Fibroblast of skin of scalp (primary cell): ENCODE measurements at regions not wholly inside any gene's neighbourhood (a gene's known extent, or its start where the extent isn't known, plus 50 kb on each side); places are given as distances from the start of the nearest gene placed in this dataset.

ENCODE experiments used
- DNase-seq: peaks from one replicate; pipeline ENCODE4 v3.0.0-alpha.2; 2013

DNA sequence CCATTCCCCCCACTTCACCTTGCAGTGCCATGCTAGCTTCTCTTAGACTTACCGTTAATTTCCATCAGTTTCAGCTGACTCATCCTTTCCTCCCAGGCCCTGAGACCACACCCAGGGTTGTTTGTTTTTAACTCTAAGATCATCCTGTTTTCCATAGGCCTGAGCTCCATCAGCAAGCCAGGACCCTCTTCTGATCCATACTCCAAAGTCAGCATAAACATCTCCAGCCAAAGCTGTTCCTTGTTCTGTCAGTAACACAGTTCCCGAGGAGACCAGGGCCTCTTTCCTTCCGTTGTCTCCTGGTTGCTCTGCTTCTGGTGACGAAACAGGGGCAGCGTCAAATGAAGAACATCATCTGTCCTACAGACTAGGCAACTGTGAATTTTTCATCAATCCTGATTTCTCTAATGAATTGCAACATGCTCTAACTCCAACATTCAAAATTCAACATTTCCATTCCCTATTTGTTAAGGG is 83.8 kb upstream of the HNF1B start:
- peak; percentile 28 for DNase-seq

DNA sequence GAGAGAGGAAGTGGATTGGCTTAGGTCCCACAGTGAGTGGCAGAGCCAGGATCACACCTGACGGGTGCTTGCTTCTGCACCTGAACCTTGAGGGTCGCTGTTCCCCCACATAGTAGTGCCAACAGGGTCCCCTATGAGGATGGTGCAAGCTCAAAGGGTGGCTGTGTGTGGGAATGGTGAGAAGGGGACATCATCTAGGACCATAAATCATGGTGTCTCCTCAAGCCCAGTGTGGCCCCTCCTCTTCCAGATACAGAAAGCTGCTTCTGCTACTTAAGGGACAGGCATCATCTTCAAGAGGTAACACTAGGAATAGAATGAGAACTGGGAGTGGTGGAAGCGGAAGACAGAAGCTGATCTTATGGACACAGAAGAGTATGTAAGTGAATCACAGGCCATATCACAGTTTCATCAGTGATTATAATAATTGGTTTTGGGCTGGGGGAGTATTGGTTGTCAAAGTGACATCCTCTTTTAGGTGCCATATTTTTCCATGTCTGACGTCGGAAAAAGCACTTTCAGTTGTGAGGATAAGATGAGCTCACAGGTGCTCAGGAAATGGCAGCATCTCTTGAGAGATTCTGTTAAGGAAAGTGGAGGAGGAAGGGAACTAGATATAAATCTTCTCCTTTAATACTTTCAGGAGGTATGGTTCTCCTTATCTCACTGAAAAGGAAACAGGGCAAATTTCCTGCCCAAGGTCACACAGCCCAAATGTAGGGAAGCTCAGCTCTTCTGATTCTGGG is 83.2 kb upstream of the HNF1B start:
- DNase-seq: no peak

DNA sequence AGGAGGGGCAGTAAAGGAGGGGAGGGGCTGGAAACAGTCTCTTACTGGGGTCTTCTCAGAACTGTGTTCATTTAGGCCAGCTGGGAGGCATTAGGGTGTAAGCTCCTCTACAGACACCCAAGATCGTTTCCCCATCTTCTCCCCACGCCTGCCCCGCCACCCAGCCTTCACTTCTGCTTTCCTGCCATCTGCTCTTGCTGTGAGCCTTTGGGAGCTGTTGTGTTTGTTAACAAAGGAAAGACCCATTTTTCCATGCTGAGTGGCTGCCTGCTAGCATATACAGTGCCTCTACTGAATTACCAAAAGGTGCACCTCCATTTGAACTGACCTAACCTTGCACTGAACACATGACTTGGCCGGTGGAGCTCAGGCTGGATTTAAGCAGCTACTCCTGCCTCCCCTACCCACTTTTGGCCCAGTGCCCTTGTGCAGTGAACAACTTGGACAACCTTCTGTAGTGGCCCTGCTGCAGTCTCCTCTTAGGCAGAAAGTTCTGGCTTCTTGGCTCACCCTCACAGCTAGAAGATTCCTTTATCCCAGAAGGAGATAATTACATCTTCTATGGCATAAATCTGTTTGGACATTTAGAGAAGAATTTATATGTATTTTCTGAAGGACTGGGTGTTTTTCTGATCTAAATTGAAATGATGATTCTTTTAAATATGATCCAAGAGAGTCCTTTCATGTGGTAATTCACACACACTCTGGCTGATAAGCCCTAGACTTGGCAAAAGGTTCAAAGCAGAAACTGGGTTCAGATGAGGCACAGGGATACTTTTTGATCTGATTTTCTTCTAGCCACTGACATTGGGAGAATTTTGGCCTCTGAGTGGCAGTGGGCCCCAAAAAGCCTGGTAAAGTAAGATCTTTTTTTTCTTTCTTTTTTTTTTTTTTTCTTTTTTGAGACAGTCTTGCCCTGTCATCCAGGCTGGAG is 81.9 kb upstream of the HNF1B start:
- DNase-seq: no peak

DNA sequence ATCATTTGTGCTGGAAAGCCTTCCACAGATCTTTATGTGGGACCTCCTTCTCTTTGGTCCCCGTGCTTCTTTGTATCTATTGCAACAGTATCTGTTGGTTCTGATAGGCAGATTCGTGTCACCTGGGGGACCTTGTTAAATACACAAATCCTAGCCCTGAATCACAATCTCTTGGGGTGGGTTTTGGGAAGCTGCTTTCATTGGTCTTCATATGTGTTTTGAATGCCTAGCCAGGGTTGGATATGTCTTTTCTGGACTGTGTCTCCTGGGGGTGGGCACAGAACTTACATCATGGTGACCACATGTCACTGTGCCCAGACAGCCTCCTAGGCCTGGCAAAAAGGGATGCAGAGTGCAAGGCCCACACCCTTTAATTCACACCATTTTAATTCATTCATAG is 81.0 kb upstream of the HNF1B start:
- no peak for DNase-seq

DNA sequence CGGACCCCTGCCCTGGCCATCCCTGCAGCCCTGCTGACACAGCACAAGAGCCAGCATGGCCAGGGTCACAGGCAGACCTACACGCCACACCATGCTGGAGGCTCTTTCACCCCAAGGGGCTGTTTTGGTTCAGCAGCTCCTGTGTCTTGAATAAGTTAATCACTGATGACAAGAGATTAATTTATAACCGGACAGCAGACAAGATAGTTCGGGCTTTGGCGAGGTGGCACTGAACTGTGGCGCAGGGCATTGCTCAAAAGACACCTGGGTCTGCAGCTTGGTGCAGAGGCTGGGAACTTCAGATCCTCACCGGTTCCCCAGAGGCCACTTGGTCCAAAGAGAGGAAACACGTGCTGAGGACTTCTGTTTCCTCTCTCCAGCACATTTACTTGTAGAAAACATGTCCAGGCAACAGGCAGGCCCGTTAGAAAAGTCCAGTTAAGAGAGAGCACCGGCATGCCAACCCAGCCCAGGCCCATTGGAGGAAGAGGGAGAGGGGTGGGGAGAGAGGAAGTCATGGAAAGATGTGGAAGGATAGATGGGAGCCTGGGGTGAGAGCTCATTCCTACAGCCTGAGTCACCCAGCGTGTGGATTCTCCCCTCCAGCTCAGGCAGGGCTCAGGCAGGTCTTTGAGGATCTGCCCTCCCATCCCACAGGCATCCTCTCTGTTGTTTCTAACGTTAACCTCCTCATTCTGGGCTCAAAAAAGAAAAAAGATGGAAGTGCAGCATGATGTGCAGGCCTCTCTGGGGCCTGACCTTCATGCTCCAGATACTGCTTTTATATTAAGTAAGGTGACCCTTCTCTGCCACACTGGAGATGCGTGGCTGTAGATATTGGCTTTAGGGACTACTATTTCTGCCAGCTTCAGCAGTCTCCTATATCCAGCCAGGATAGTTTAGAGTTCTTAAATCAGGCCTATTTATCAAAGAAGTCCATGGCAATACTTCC is 80.0 kb upstream of the HNF1B start:
- peak; percentile 92 for DNase-seq

DNA sequence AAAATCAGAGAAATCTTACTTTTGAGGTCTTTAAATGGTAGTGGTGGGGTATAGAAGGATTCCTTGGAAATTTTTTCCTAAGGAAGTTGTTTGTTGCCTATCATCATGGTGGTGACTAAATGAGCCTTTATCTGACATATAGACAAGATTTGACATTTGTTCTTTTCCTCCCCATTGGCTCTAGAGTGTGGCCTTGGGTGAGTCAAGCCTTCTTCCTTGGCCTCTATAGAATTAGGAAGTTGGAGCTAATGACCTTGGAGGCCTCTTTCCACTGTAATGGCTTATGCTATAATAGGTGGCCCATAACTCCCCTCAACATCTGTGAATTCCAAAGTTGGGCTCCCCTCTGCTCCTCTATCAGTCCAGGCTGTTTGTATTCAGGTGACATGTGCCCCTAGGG is 79.1 kb upstream of the HNF1B start:
- no peak for DNase-seq

DNA sequence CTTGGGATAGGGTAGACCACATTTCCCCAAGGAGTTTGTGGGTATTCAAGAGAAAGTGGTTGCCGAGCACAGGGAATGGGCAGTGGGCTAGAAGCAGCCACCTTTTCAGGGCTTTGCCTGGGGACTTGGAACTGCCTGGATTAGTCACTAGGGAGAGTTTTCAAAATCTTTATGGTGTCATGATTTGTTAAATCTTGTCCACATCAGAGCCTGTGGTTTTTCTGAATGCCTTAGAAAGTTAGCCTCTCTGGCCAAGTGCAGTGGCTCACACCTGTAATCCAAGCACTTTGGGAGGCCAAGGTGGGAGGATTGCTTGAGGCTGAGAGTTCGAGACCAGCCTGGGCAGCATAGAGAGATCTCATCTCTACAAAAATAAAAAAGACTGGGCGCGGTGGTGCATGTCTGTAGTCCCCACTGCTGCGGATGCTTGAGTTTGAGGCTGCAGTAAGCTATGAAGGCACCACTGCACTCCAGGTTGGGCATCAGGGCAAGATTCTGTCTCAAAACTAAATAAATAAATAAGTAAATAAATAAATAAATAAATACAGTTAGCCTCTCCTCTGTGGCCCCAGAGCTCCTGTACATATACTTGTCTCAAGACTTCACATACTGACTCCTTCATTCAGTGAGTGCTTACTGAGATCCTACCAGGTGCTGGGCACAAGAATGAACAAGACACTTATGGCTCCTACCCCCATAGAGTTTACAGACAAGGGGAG is 76.3 kb upstream of the HNF1B start:
- peak; percentile 54 for DNase-seq

DNA sequence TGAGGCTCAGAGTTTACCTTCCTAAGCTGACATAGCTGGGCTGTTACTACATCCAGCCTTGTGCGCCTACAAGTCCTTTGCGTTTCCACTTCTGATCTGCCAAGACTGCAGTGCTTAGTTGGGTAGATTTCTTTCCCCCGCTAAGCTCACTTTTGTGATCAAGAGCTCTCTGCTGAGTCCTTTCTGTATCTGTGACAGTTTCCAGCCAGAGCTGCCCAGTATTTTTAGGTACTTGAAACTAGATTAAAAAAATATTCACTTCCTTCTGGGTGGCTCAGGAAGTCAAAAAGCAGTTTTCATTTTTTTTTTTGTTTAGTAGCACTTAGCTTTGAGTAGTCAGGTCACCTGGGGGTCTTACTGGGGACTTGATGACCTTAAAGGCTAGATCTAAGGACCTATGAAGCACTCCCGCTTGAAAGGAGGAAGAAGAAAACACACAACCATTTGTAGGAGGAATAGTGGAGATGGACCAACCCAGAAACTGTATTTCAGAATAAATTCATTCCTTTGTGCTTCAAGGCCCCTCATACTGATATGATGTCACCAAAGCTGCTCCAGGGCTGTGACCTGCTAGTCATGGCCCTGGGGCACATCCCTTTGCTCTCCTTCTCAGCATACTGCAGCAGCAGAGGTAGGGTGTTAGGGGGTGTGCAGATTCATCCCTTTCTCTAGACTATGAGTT is 75.6 kb upstream of the HNF1B start:
- no peak for DNase-seq

DNA sequence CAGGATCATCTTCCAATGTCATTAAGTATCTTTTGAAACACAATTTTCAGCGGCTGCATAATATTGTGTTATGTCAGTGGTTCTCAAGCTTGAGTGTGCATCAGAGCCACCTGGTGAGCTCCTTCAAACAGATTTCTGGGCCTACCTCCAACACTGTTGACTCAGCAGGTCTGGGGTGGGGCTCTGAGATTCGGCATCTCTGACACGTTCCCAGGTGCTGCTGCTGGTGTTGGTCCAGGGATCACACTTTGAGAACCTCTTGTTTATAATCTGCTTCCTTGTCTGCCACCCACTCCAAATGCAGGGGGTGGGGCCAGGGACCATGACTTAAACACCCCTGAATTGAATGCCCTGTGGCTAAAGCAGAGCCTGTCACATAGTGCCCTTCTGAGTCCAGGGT is 73.8 kb upstream of the HNF1B start:
- DNase-seq: no peak

DNA sequence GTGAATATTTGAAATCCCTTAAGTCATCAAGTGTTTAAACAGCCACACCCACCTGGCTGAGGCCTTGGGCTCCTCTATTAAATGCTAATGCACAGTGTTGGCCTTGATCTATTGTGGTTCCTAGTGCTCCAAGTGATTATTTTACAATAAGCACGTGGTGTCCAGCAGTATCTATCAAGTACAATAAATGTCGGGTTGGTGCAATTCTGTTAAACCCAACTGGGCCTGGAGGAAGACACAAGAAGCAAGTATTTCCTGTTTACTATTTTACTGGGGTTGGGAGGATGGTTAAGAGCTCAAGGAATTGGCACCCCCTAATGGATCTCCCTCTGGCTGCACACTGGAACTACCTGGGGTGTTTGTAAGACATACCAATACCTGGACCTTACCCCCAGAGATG is 72.1 kb upstream of the HNF1B start:
- no peak for DNase-seq

DNA sequence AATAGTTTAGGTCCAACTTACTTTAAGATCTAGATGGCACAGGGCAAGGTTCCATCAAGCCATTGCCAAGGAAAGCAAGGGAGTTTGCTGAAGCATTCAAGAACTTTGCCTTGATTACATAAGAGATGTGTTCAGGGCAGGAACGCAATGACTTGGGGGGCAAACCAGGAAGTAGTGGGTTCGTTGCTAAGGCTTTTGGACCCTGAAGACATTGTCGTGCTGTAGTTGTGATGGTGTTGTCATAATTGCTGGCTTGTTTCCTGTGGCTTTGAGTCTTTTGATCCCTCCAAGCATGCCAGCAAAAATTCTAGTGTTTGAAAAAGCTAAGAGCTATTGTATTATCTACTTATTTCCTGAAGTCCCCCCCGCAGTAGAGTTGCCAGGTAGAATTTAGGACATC is 70.7 kb upstream of the HNF1B start:
- DNase-seq: no peak

DNA sequence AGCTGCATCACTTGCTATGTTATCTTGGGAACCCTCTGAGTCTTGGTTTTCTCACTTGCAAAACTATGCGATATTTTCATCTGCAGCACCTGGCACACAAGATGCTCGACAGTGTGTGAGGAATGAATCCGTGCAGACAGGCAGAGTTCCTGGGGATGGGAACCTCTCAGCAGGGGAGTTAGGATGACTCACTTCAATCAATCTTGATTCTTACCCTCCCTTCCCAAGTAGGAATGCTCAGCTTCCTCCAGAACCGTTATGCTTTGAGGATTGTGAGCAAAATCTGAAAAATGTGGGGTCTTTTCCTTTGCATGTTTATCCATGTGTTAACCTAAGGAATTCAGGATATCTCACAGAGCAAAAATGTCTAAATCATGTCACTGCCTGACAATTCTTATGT is 68.9 kb upstream of the HNF1B start:
- peak; percentile 99 for DNase-seq

DNA sequence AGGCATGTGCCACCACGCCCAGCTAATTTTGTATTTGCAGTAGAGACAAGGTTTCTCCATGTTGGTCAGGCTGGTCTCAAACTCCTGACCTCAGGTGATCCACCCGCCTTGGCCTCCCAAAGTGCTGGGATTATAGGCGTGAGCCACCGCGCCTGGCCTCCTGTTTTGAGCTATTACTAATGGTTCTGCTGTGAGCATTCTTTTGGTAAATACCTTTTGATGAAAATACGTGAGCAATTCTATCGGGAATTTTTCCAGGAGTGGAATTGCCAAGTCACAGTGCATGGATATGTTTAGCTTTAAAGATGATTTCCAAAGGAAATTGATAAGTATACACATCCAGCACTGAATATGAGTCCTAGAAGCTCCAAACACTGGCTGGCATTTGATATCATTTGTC is 64.0 kb upstream of the HNF1B start:
- peak; percentile 35 for DNase-seq

DNA sequence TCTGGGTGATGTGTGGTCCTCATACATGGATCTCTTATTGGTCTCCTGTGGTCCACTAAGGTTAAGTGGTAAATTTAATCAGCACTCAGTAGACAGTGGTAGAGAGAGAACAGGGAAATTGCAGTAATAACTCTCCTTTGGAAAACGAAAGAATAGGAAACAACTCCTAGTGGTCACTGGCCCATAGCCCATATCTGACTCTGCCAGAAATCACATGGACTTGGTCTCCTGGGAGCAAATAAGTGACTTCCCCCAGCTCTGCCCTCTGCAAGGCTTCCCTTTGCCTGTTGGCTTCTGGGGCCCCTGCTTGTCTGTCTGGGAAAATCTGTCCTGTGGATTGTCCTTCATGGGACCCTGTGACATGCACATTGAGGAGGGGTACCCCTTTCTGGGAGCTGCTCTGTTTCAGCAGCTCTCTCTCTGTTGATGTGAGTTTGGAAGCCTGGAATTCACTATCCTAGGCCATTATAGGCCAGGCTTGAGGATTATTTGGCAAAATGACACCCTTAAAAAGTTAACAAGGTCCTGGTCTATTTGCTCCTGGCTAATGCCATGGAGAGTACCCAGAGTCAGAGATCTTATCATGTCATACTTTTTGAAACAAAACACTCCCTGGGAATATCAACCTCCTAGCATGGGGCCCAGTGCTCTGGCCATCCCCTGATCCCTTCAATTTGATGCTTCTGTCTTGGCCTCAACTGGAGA is 58.0 kb upstream of the HNF1B start:
- peak; percentile 88 for DNase-seq

DNA sequence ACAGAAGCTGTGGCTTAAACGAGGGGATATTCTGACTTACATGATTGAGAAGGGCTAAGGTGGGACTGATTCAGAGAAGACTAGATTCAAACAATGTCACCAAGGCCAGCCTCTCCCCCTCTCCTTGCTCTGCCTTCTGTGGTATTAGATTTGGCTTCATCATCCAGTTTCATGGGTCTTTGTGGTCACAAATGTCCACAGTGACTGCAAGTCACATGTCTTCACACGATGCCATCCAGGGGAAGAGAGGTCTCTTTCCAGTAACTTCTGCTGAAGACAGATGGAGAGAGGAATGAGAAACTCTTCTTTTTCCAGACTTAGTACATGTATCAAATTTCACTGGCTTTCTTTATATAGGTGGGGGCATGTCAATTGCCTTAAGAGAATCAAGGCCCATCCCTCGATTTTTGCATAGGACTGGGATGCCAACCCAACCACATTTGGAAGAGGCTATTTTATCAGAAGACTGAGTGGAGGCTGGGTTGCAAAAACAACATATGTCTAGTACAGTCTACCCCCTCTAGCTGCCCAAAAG is 57.3 kb upstream of the HNF1B start:
- DNase-seq: peak; percentile 15

DNA sequence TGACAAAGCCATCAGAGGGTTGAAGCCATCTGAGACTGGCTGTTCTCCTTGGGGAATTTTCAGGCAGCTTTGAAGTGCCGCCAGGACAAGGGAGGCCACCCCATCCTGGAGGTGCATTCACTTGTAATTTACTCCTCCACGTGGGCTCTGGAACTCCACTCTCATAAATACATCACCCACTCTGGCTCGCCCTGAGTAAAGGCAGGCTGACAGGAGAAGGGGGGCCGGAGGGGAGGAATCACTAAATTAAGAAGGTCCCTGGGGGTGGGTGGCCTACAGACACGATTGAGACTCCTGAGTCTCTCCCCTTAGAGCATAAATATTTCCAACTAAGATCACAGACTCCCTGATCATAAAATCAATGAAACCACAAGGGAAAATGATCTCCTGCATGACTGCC is 56.3 kb upstream of the HNF1B start:
- no peak for DNase-seq

DNA sequence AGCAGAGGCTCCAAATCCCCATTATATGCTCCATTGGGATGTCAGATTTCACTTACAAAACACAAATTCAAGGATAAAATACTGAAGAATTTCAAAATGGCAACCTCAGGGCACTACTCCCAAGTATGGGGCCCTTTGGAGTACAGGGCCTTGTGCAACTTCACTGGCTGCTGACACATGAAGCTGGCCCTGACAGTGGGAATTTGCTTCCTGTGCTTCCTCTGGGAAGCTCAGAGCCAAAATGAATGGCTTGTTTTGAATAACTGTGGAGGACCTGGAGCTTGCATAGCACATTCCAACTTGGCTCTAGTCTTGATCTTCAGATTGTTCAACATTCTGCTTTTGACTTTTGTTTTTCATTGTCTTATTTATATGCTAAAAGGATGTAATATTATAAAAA is 52.3 kb upstream of the HNF1B start:
- peak; percentile 60 for DNase-seq

DNA sequence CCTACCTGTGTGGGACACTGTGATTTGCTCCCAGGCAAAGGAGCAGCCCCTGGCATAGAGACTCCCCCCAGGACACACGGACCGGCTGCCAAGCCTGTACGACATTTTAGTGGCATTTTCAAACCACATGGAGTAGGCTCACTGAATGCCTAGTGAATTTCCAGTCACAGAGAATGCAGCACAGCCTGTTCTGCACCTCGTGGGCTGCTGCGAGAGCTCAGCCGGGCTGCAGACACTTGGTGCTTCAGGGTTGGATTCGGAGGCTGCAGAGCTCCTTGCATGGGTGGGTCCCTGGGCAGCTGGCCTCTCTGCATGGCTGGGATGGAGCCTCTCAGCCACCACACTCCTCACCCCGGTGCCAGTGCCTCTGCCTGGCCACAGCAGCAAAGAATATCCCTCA is 51.2 kb upstream of the HNF1B start:
- no peak for DNase-seq
